GM12878 (cell line): ENCODE measurements at regions not wholly inside any gene's neighbourhood (a gene's known extent, or its start where the extent isn't known, plus 50 kb on each side); places are given as distances from the start of the nearest gene placed in this dataset.

Experiments used
- ATAC-seq: fragments of 200-7000 bp; cut with Tn5 transposase; 3 replicates; pipeline ENCODE4 v1.9.1; 2020; ENCODE audit warnings: mild to moderate bottlenecking, moderate library complexity
- BruUV-seq: library from RNA; stranded (reverse); fragments of 400-500 nt; replicated peaks from 2 replicates; lab custom pipeline; 2021; lab: Mats Ljungman, UMichigan
- CTCF ChIA-PET: fragments of 300-600 bp; sonication (Branson Sonifier 250); formaldehyde crosslinking; extraction: SDS; loops from one replicate; lab custom pipeline; 2021; ENCODE audit warnings: inconsistent platforms; lab: Yijun Ruan, JAX
- POLR2A ChIA-PET: fragments of 350-600 bp; formaldehyde crosslinking; extraction: SDS; loops from one replicate; lab custom pipeline; 2021; ENCODE audit warnings: inconsistent platforms; lab: Charles Lee
- RAD21 ChIA-PET: fragments of 300-600 bp; sonication (Branson Sonifier 250); formaldehyde crosslinking; loops from one replicate; lab custom pipeline; 2023; ENCODE audit warnings: antibody characterized with exemption; ENCODE audit not compliant: unreplicated experiment; lab: Charles Lee
- SMC1A ChIA-PET: fragments of 300-600 bp; sonication (Branson Sonifier 250); formaldehyde crosslinking; loops from one replicate; lab custom pipeline; 2023; ENCODE audit not compliant: unreplicated experiment, uncharacterized antibody; lab: Charles Lee
- DNase-seq: peaks from one replicate; pipeline ENCODE4 v3.0.0-alpha.2; 2011; ENCODE audit warnings: low read depth, low spot score
- FAIRE-seq: peaks from 3 replicates; lab custom pipeline; 2011; peaks lifted over from hg19 to GRCh38; lab: Jason Lieb, UNC
- H2AFZ ChIP-seq: 2 replicates; pipeline ENCODE4 v1.6.0; 2011; ENCODE audit warnings: low read depth, low read length, control low read depth; ENCODE audit not compliant: control insufficient read depth
- H3K27ac ChIP-seq: 2 replicates; pipeline ENCODE4 v1.5.1; 2011; ENCODE audit warnings: control low read depth; ENCODE audit not compliant: control insufficient read depth, insufficient read depth
- H3K27me3 ChIP-seq, 2 experiments: replicated peaks in 1 of 2; 2 replicates each; pipeline versions ENCODE4 v1.6.0 to v1.6.1; 2011; ENCODE audit warnings: low read length in 1 of 2; ENCODE audit not compliant: control insufficient read depth in 2 of 2, insufficient read depth in 2 of 2
- H3K36me3 ChIP-seq, 2 experiments: 2 replicates each; pipeline ENCODE4 v1.5.1; 2011; ENCODE audit warnings: low read length in 1 of 2; ENCODE audit not compliant: control insufficient read depth in 2 of 2, insufficient read depth in 2 of 2
- H3K4me1 ChIP-seq: 2 replicates; pipeline ENCODE4 v1.6.1; 2011; ENCODE audit warnings: mild to moderate bottlenecking, low read length, moderate library complexity, mixed read lengths; ENCODE audit not compliant: control insufficient read depth, insufficient read depth
- H3K4me2 ChIP-seq: 2 replicates; pipeline ENCODE4 v1.6.0; 2011; ENCODE audit warnings: control low read depth; ENCODE audit not compliant: control insufficient read depth, insufficient read depth
- H3K4me3 ChIP-seq: fragments of 200-600 bp; sonication (generic); 2 replicates; pipeline ENCODE4 v1.5.1; 2016
- H3K79me2 ChIP-seq: 2 replicates; pipeline ENCODE4 v1.6.0; 2011; ENCODE audit warnings: low read length; ENCODE audit not compliant: control insufficient read depth, insufficient read depth
- H3K9ac ChIP-seq: 2 replicates; pipeline ENCODE4 v1.8.0; 2011; ENCODE audit warnings: low read length, control low read depth, mixed read lengths; ENCODE audit not compliant: control insufficient read depth, insufficient read depth
- H3K9me3 ChIP-seq: replicated peaks from 3 replicates; pipeline ENCODE4 v1.5.1; 2011; ENCODE audit warnings: mild to moderate bottlenecking, low read length; ENCODE audit not compliant: control insufficient read depth, insufficient read depth
- H4K20me1 ChIP-seq: 2 replicates; pipeline ENCODE4 v1.6.0; 2011; ENCODE audit not compliant: control insufficient read depth, insufficient read depth
- CBX5 ChIP-seq: sonication (generic); IDR thresholded peaks from 2 replicates; pipeline ENCODE4 v1.6.1; 2016; ENCODE audit warnings: low read depth, moderate library complexity, mild to moderate bottlenecking, inconsistent platforms
- CREB1 ChIP-seq: IDR thresholded peaks from 2 replicates; pipeline ENCODE4 v1.6.1; 2012; ENCODE audit warnings: low read depth, mild to moderate bottlenecking, inconsistent platforms
- ETV6 ChIP-seq, 2 experiments: fragments of 450-650 bp in 1 of 2; IDR thresholded peaks in 1 of 2; conservative IDR thresholded peaks in 1 of 2; 2 replicates each; pipeline ENCODE4 v1.6.1; 2014; ENCODE audit warnings: antibody characterized with exemption in 1 of 2, borderline replicate concordance in 1 of 2, low read depth in 1 of 2, mild to moderate bottlenecking in 1 of 2, moderate library complexity in 1 of 2
- NFIC ChIP-seq: IDR thresholded peaks from 2 replicates; pipeline ENCODE4 v1.6.1; 2012; ENCODE audit warnings: low read depth, mild to moderate bottlenecking, inconsistent platforms, low read length, moderate library complexity
- RCOR1 ChIP-seq: conservative IDR thresholded peaks from 2 replicates; pipeline ENCODE4 v1.6.1; 2012; ENCODE audit warnings: low read depth, low read length, improper control_type of control experiment
- RELA ChIP-seq: fragments of 450-650 bp; IDR thresholded peaks from 2 replicates; pipeline ENCODE4 v1.8.0; 2014; ENCODE audit warnings: borderline replicate concordance; ENCODE audit not compliant: partially characterized antibody
- SUZ12 ChIP-seq: fragments of 200-600 bp; sonication (generic); IDR thresholded peaks from one replicate; pipeline ENCODE4 v1.6.1; 2018; ENCODE audit warnings: antibody characterized with exemption, mild to moderate bottlenecking; ENCODE audit not compliant: unreplicated experiment
- WGBS: methylation state at CpG from one replicate; pipeline ENCODE4 v1.1.6; 2016; ENCODE audit warnings: low lambda C conversion rate; ENCODE audit not compliant: insufficient replicate concordance, insufficient coverage; ENCODE audit errors: missing lambda C conversion rate; 5-methylcytosine and 5-hydroxymethylcytosine counted together
- in situ Hi-C: fragments of 300-500 bp; cut with MboI; formaldehyde crosslinking; loops from 9 replicates; pipeline ENCODE4 v1.14.3; 2018; ENCODE audit warnings: mixed read lengths
- intact Hi-C: fragments of 100-400 bp; cut with micrococcal nuclease; formaldehyde crosslinking; loops from one replicate; pipeline ENCODE4 v1.14.2; 2022; ENCODE audit not compliant: unreplicated experiment
- TF ChIP-seq, protein P1 (sequence below): fragments of 450-650 bp; conservative IDR thresholded peaks from 2 replicates; pipeline ENCODE4 v1.6.1; 2017; ENCODE audit warnings: mild to moderate bottlenecking, moderate library complexity

GRCh38 chr10:120314442-120314841, 142.6 kb upstream of the PLPP4 start:
- no peak for DNase-seq
- H3K4me2 ChIP-seq, result no peak overlapping the region
- RAD21 ChIA-PET, result no interaction called here
- 0% methylated on average over 1 of the region's 1 CpG for WGBS
- no peaks in the 10 kb centered on the region for H3K36me3 ChIP-seq
- no peak overlapping the region for H3K4me3 ChIP-seq
- no peak for FAIRE-seq
- no peak overlapping the region for H3K9ac ChIP-seq
- in situ Hi-C loops (no loop called here), intact Hi-C loops (no loop called here)
- H3K79me2 ChIP-seq, result no peaks in the 10 kb centered on the region
- no peaks in the 10 kb centered on the region; a peak in 1 of 4 replicates for H3K27me3 ChIP-seq
- POLR2A ChIA-PET, result no interaction called here
- H3K27ac ChIP-seq, result no peak overlapping the region
- no peak for ATAC-seq
- H2AFZ ChIP-seq, result no peak overlapping the region
- BruUV-seq, result no TSS peak
- no peak for TF ChIP-seq CREB1
- TF ChIP-seq RCOR1, result no peak
- no peak for TF ChIP-seq SUZ12
- no peaks in the 10 kb centered on the region for H3K9me3 ChIP-seq
- SMC1A ChIA-PET, result no interaction called here
- H3K4me1 ChIP-seq, result no peaks in the 10 kb centered on the region
- no peaks in the 10 kb centered on the region for H4K20me1 ChIP-seq
- CTCF ChIA-PET, result no interaction called here

- ATAC-seq, result no peak
- Histone ChIP-seq H3K27me3 (no peaks in the 10 kb centered on the region; a peak in 1 of 4 replicates), H3K9ac (no peak overlapping the region), H3K9me3 (no peaks in the 10 kb centered on the region), H4K20me1 (no peaks in the 10 kb centered on the region), H3K4me3 (no peak overlapping the region), H3K36me3 (no peaks in the 10 kb centered on the region), H3K79me2 (no peaks in the 10 kb centered on the region), H3K4me1 (no peaks in the 10 kb centered on the region), H3K27ac (no peak overlapping the region), H3K4me2 (no peak overlapping the region), H2AFZ (no peak overlapping the region)
- ChIA-PET SMC1A (interaction anchor here (0.7 kb wide), 1 partner anchor 32 kb away, joined by 3 read pairs; no protein-coding TSS in a partner anchor), CTCF (interaction anchor here (0.8 kb wide), 1 partner anchor 98 kb away, joined by 4 read pairs; no protein-coding TSS in a partner anchor), RAD21 (no interaction called here), POLR2A (no interaction called here)
- no TSS peak for BruUV-seq
- DNase-seq, result no peak
- intact Hi-C loops (no loop called here), in situ Hi-C loops (no loop called here)
- 26% methylated on average over 3 of the region's 3 CpGs for WGBS
- no peak for FAIRE-seq
- TF ChIP-seq, protein P1, sequence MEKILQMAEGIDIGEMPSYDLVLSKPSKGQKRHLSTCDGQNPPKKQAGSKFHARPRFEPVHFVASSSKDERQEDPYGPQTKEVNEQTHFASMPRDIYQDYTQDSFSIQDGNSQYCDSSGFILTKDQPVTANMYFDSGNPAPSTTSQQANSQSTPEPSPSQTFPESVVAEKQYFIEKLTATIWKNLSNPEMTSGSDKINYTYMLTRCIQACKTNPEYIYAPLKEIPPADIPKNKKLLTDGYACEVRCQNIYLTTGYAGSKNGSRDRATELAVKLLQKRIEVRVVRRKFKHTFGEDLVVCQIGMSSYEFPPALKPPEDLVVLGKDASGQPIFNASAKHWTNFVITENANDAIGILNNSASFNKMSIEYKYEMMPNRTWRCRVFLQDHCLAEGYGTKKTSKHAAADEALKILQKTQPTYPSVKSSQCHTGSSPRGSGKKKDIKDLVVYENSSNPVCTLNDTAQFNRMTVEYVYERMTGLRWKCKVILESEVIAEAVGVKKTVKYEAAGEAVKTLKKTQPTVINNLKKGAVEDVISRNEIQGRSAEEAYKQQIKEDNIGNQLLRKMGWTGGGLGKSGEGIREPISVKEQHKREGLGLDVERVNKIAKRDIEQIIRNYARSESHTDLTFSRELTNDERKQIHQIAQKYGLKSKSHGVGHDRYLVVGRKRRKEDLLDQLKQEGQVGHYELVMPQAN, result no peak
- TF ChIP-seq ETV6 (conservative IDR thresholded peaks at IDR 0.05 in 1 of 2, IDR thresholded peaks at IDR 0.05 in 1 of 2; ENCODE audit: borderline replicate concordance in 1 of 2, low read depth in 1 of 2), result no peak
- no peak for TF ChIP-seq NFIC
- TF ChIP-seq CBX5, result no peak
- TF ChIP-seq RELA, result no peak
These were observed 138.2 kb upstream of the PLPP4 start for GRCh38 chr10:120318862-120319261.
